Hippocampal formation (tissue), 2 donors: ENCODE measurements at regions not wholly inside any gene's neighbourhood (a gene's known extent, or its start where the extent isn't known, plus 50 kb on each side); places are given as distances from the start of the nearest gene placed in this dataset.

ENCODE experiments used
- DNase-seq, 2 donors: peaks; one replicate each; lab custom pipeline; 2025; lab: John Stamatoyannopoulos, UW

- no peak for DNase-seq
Measured at GRCh38 chr4:132859929-132860328, 289.2 kb upstream of the PCDH10 start.

GRCh38 chr4:132860976-132861375 is 288.1 kb upstream of the PCDH10 start:
- no peak for DNase-seq

GRCh38 chr4:132863619-132864018 is 285.5 kb upstream of the PCDH10 start:
- no peak for DNase-seq

GRCh38 chr4:132865458-132865857 is 283.6 kb upstream of the PCDH10 start:
- DNase-seq: no peak

GRCh38 chr4:132865922-132866321 is 283.2 kb upstream of the PCDH10 start:
- no peak for DNase-seq

- DNase-seq: peak in 1 of 2 donors; percentile 45
Measured at GRCh38 chr4:132866616-132867015, 282.5 kb upstream of the PCDH10 start.

- no peak for DNase-seq
Measured at GRCh38 chr4:132893787-132894186, 255.3 kb upstream of the PCDH10 start.

- no peak for DNase-seq
Measured at GRCh38 chr4:132901224-132901623, 247.9 kb upstream of the PCDH10 start.

- no peak for DNase-seq
Measured at GRCh38 chr4:132910229-132910748, 238.8 kb upstream of the PCDH10 start.

- no peak for DNase-seq
Measured at GRCh38 chr4:132918096-132918495, 231.0 kb upstream of the PCDH10 start.

- no peak for DNase-seq
Measured at GRCh38 chr4:132923516-132923915, 225.6 kb upstream of the PCDH10 start.

GRCh38 chr4:132934911-132935310 is 214.2 kb upstream of the PCDH10 start:
- DNase-seq: no peak

GRCh38 chr4:132955146-132955545 is 193.9 kb upstream of the PCDH10 start:
- peak in 1 of 2 donors; percentile 86 for DNase-seq

GRCh38 chr4:132956962-132957361 is 192.1 kb upstream of the PCDH10 start:
- peak; percentile 2 to 93 for DNase-seq

- no peak for DNase-seq
Measured at GRCh38 chr4:132958457-132959263, 190.4 kb upstream of the PCDH10 start.

GRCh38 chr4:132981611-132982010 is 167.5 kb upstream of the PCDH10 start:
- DNase-seq: no peak

- no peak for DNase-seq
Measured at GRCh38 chr4:132982151-132982550, 166.9 kb upstream of the PCDH10 start.

GRCh38 chr4:132991111-132991510 is 158.0 kb upstream of the PCDH10 start:
- DNase-seq: no peak

GRCh38 chr4:132992686-132993085 is 156.4 kb upstream of the PCDH10 start:
- peak in 1 of 2 donors; percentile 48 for DNase-seq

GRCh38 chr4:132998585-132999230 is 150.4 kb upstream of the PCDH10 start:
- DNase-seq: no peak

- DNase-seq: no peak
Measured at GRCh38 chr4:133000012-133000411, 149.1 kb upstream of the PCDH10 start.

GRCh38 chr4:133003169-133003568 is 145.9 kb upstream of the PCDH10 start:
- no peak for DNase-seq

- DNase-seq: peak; percentile 5 to 23
Measured at GRCh38 chr4:133014473-133015135, 134.5 kb upstream of the PCDH10 start.
